ENCODE measurements at regions not wholly inside any gene's neighbourhood (a gene's known extent, or its start where the extent isn't known, plus 50 kb on each side); places are given as distances from the start of the nearest gene placed in this dataset.

GRCh38 chr18:22344445-22344844 is 73.3 kb downstream of the CTAGE1 start:
- TF ChIP-seq EZH2 (IDR thresholded peaks at IDR 0.05; ENCODE audit: borderline replicate concordance): no peak
- TF ChIP-seq CTCF (IDR thresholded peaks at IDR 0.05; ENCODE audit: poor library complexity): no peak
- no peak for TF ChIP-seq EZH2phosphoT487 (IDR thresholded peaks at IDR 0.05; ENCODE audit: low read depth, severe bottlenecking, unreplicated experiment)
- H3K4me2 ChIP-seq: no peak overlapping the region
- WGBS (ENCODE audit: low lambda C conversion rate, missing lambda C conversion rate): 81% methylated on average over 1 of the region's 1 CpG
- no peak overlapping the region for H3K27ac ChIP-seq
- H3K79me2 ChIP-seq: peaks cover 8% of the 10 kb centered on the region
- H3K36me3 ChIP-seq (replicated peaks; ENCODE audit: insufficient read depth, low read depth): no peaks in the 10 kb centered on the region
- H3K4me3 ChIP-seq: no peak overlapping the region
- peaks cover 51% of the 10 kb centered on the region for H3K4me1 ChIP-seq (ENCODE audit: insufficient read depth)
- no peaks in the 10 kb centered on the region for H3K9me3 ChIP-seq (ENCODE audit: low read depth)
- no peaks in the 10 kb centered on the region for H4K20me1 ChIP-seq (ENCODE audit: insufficient read depth, poor library complexity, severe bottlenecking)
- H3K27me3 ChIP-seq: no peaks in the 10 kb centered on the region
- no peak for DNase-seq (ENCODE audit: low spot score)
- no peaks in the 10 kb centered on the region for H3K9me2 ChIP-seq (replicated peaks; ENCODE audit: insufficient read depth)
- no peak overlapping the region for H2AFZ ChIP-seq

DNA sequence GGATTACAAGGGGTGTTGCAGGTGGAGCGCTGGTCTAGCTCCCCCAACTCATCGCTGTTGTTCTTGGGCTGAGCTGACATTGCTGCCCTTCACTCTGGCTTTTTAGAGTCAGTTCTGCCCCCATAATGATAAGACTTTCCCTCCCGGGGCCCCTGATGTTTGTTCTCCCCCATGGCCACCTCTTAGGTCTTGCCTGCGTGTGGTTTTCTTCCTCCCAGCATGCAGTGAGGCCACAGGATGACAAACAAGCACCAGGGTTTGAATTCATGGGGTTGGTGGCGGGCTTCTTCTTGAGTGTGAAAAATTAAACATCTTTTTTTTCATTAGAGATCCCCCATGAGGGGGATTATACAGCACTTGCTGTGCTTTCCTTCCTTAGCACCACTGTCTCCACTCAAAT is 74.1 kb downstream of the CTAGE1 start:
- no peaks in the 10 kb centered on the region for H3K27me3 ChIP-seq
- no peaks in the 10 kb centered on the region for H4K20me1 ChIP-seq (ENCODE audit: insufficient read depth, poor library complexity, severe bottlenecking)
- H3K4me3 ChIP-seq: no peak overlapping the region
- H3K9me3 ChIP-seq (ENCODE audit: low read depth): no peaks in the 10 kb centered on the region
- TF ChIP-seq EZH2phosphoT487 (IDR thresholded peaks at IDR 0.05; ENCODE audit: low read depth, severe bottlenecking, unreplicated experiment) (no peak), CTCF (IDR thresholded peaks at IDR 0.05; ENCODE audit: poor library complexity) (no peak), EZH2 (IDR thresholded peaks at IDR 0.05; ENCODE audit: borderline replicate concordance) (no peak)
- peaks cover 8% of the 10 kb centered on the region for H3K79me2 ChIP-seq
- H3K27ac ChIP-seq: no peak overlapping the region
- no peaks in the 10 kb centered on the region for H3K9me2 ChIP-seq (replicated peaks; ENCODE audit: insufficient read depth)
- no peak overlapping the region for H3K4me2 ChIP-seq
- no peaks in the 10 kb centered on the region for H3K36me3 ChIP-seq (replicated peaks; ENCODE audit: insufficient read depth, low read depth)
- H3K4me1 ChIP-seq (ENCODE audit: insufficient read depth): peaks cover 45% of the 10 kb centered on the region
- 78% methylated on average over 5 of the region's 5 CpGs for WGBS (ENCODE audit: low lambda C conversion rate, missing lambda C conversion rate)
- no peak overlapping the region for H2AFZ ChIP-seq
- no peak for DNase-seq (ENCODE audit: low spot score)

DNA sequence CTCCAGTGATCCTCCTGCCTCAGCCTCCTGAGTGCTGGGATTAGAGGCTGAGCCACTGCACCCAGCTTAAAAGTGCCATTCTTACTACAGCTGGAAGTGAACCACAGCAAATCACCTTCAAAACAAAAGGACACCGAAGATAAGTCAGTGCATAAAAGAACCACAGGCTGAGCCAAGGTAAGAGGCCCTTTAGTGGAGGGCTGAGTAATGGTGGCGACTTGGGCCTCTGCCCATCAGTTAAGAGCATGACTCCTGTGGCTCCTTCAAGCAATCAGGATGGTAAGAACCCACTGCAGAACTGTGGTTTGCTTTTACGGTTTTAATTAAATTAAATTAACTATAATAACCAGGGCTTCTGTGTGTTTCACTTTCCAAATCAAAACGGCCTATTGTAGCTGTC is 75.1 kb downstream of the CTAGE1 start:
- no peaks in the 10 kb centered on the region for H3K9me2 ChIP-seq (replicated peaks; ENCODE audit: insufficient read depth)
- no peaks in the 10 kb centered on the region for H4K20me1 ChIP-seq (ENCODE audit: insufficient read depth, poor library complexity, severe bottlenecking)
- H3K27me3 ChIP-seq: no peaks in the 10 kb centered on the region
- peaks cover 7% of the 10 kb centered on the region for H3K79me2 ChIP-seq
- peak; percentile 52 for DNase-seq (ENCODE audit: low spot score)
- no peaks in the 10 kb centered on the region for H3K36me3 ChIP-seq (replicated peaks; ENCODE audit: insufficient read depth, low read depth)
- peaks cover 42% of the 10 kb centered on the region for H3K4me1 ChIP-seq (ENCODE audit: insufficient read depth)
- no peaks in the 10 kb centered on the region for H3K9me3 ChIP-seq (ENCODE audit: low read depth)
- H3K27ac ChIP-seq: no peak overlapping the region
- TF ChIP-seq EZH2phosphoT487 (IDR thresholded peaks at IDR 0.05; ENCODE audit: low read depth, severe bottlenecking, unreplicated experiment): no peak
- H3K4me3 ChIP-seq: no peak overlapping the region
- 59% methylated on average over 4 of the region's 4 CpGs for WGBS (ENCODE audit: low lambda C conversion rate, missing lambda C conversion rate)
- H2AFZ ChIP-seq: no peak overlapping the region
- H3K4me2 ChIP-seq: no peak overlapping the region

DNA sequence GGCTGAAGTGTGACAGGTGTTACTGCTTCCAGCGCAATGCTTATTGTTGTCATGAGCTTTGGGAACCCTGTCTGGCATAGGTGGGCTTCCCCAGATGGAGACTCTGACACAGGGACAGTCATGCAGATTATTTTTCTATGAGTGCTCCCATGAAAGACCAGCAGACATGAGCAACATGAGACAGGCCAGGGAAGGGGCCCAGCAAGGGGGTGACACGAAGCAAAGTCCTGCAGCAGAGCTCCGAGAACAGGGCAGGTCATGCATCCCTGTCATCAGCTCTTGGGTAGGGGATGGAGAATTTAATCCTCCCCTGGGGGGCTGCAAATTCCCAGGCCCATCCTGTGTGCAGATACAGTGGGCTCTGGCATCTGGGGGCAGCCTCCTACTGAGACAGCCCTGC is 77.4 kb downstream of the CTAGE1 start:
- no peaks in the 10 kb centered on the region for H3K79me2 ChIP-seq
- H4K20me1 ChIP-seq (ENCODE audit: insufficient read depth, poor library complexity, severe bottlenecking): no peaks in the 10 kb centered on the region
- 58% methylated on average over 3 of the region's 3 CpGs for WGBS (ENCODE audit: low lambda C conversion rate, missing lambda C conversion rate)
- H3K9me3 ChIP-seq (ENCODE audit: low read depth): no peaks in the 10 kb centered on the region
- H3K36me3 ChIP-seq (replicated peaks; ENCODE audit: insufficient read depth, low read depth): no peaks in the 10 kb centered on the region
- no peaks in the 10 kb centered on the region for H3K9me2 ChIP-seq (replicated peaks; ENCODE audit: insufficient read depth)
- peak; percentile 37 for DNase-seq (ENCODE audit: low spot score)
- H3K27ac ChIP-seq: no peak overlapping the region
- H3K4me2 ChIP-seq: peak overlapping the region; percentile 41
- TF ChIP-seq CTCF (IDR thresholded peaks at IDR 0.05; ENCODE audit: poor library complexity) (no peak), EZH2 (IDR thresholded peaks at IDR 0.05; ENCODE audit: borderline replicate concordance) (no peak), EZH2phosphoT487 (IDR thresholded peaks at IDR 0.05; ENCODE audit: low read depth, severe bottlenecking, unreplicated experiment) (no peak)
- no peak overlapping the region for H3K4me3 ChIP-seq
- no peaks in the 10 kb centered on the region for H3K27me3 ChIP-seq
- no peak overlapping the region for H2AFZ ChIP-seq
- H3K4me1 ChIP-seq (ENCODE audit: insufficient read depth): peaks cover 21% of the 10 kb centered on the region

Data from hepatocyte (in vitro differentiated cells).